NCI-H2081 (cell line): ENCODE measurements at regions not wholly inside any gene's neighbourhood (a gene's known extent, or its start where the extent isn't known, plus 50 kb on each side); places are given as distances from the start of the nearest gene placed in this dataset.

Experiments
- DNase-seq, 2 experiments: peaks; one replicate each; lab custom pipeline; 2025; lab: John Stamatoyannopoulos, UW

GRCh38 chr18:40058811-40059570 lies 1896.0 kb upstream of the PIK3C3 start:
- DNase-seq, result no peak

- no peak for DNase-seq
These were observed 1898.8 kb upstream of the PIK3C3 start for GRCh38 chr18:40056079-40056692.

- no peak for DNase-seq
These were observed 1899.8 kb upstream of the PIK3C3 start for GRCh38 chr18:40055262-40055661.

- no peak for DNase-seq
These were observed 1905.3 kb upstream of the PIK3C3 start for GRCh38 chr18:40049716-40050115.

- no peak for DNase-seq
These were observed 1906.0 kb upstream of the PIK3C3 start for GRCh38 chr18:40048886-40049650.

GRCh38 chr18:40048253-40048652 lies 1906.8 kb upstream of the PIK3C3 start:
- no peak for DNase-seq

GRCh38 chr18:40046596-40046995 lies 1908.4 kb upstream of the PIK3C3 start:
- no peak for DNase-seq

GRCh38 chr18:40041951-40042350 lies 1913.1 kb upstream of the PIK3C3 start:
- no peak for DNase-seq

GRCh38 chr18:40040574-40040973 lies 1914.5 kb upstream of the PIK3C3 start:
- no peak for DNase-seq

- no peak for DNase-seq
These were observed 1917.7 kb upstream of the PIK3C3 start for GRCh38 chr18:40037356-40037755.

- DNase-seq, result no peak
These were observed 1918.2 kb upstream of the PIK3C3 start for GRCh38 chr18:40036861-40037260.

GRCh38 chr18:40035966-40036365 lies 1919.1 kb upstream of the PIK3C3 start:
- DNase-seq, result no peak

- no peak for DNase-seq
These were observed 1923.0 kb upstream of the PIK3C3 start for GRCh38 chr18:40032076-40032475.

- no peak for DNase-seq
These were observed 1923.6 kb upstream of the PIK3C3 start for GRCh38 chr18:40031435-40031834.

GRCh38 chr18:40019797-40020392 lies 1935.1 kb upstream of the PIK3C3 start:
- no peak for DNase-seq

- DNase-seq, result peak in 1 of 2 experiments; percentile 9
These were observed 1936.8 kb upstream of the PIK3C3 start for GRCh38 chr18:40018266-40018665.

GRCh38 chr18:40017021-40017420 lies 1938.0 kb upstream of the PIK3C3 start:
- no peak for DNase-seq

GRCh38 chr18:40016405-40016804 lies 1938.6 kb upstream of the PIK3C3 start:
- DNase-seq, result no peak

GRCh38 chr18:40013001-40013609 lies 1941.9 kb upstream of the PIK3C3 start:
- DNase-seq, result no peak

- DNase-seq, result no peak
These were observed 1943.8 kb upstream of the PIK3C3 start for GRCh38 chr18:40011201-40011600.

- peak in 1 of 2 experiments; percentile 10 for DNase-seq
These were observed 1948.4 kb upstream of the PIK3C3 start for GRCh38 chr18:40006634-40007033.

- DNase-seq, result no peak
These were observed 1950.8 kb upstream of the PIK3C3 start for GRCh38 chr18:40004246-40004645.
